SKM-1 treated with dmso at 0.1 percent for 144 hours (cell line): ENCODE measurements at regions not wholly inside any gene's neighbourhood (a gene's known extent, or its start where the extent isn't known, plus 50 kb on each side); places are given as distances from the start of the nearest gene placed in this dataset.
A peak's percentile ranks its signal among the peaks of the same experiment; 100 is the strongest.

ENCODE experiments used
- DNase-seq: peaks from one replicate; lab custom pipeline; 2025; ENCODE audit not compliant: unreplicated experiment; lab: John Stamatoyannopoulos, UW

DNA sequence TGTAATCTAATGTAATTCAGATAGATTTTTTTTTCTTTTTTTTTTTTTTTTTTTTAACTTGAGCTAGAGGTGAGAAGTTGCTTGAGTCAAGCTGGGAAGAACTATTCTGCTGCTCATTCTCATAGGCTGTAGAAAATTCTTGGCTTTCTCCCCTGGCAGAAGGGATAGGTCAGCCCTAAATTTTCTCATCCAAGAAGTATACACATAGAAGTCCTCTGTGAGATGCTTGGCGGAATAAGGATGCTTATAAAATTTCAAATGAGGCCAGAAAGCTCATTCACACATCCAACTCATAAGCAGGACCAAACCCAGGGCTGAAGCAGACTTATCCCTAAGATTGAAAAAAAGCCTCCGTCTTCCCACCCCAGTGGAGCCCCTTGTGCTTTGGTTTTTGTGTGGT is 572.5 kb downstream of the SQOR start:
- no peak for DNase-seq

GRCh38 chr15:46213551-46213950 is 578.7 kb downstream of the SQOR start:
- no peak for DNase-seq

GRCh38 chr15:46222826-46223225 is 588.0 kb downstream of the SQOR start:
- no peak for DNase-seq

DNA sequence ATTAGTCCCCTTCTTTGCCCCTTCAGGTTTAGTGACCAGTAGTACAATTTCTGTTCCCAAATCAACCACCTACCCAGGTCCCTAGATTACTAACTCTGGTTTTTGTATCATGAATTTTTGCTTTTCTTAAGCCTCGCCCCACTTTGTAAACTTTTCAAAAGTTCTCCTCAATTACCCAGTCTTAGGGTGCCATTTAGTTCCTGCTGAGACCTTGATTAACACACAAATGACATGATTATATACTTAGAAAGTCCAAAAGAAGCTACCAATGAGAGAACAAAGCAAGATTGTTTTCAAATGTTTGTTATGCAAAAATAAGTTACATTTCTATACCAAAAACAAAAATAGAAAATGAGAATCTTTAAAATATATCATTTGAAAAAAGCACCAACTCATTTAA is 594.4 kb downstream of the SQOR start:
- no peak for DNase-seq

DNA sequence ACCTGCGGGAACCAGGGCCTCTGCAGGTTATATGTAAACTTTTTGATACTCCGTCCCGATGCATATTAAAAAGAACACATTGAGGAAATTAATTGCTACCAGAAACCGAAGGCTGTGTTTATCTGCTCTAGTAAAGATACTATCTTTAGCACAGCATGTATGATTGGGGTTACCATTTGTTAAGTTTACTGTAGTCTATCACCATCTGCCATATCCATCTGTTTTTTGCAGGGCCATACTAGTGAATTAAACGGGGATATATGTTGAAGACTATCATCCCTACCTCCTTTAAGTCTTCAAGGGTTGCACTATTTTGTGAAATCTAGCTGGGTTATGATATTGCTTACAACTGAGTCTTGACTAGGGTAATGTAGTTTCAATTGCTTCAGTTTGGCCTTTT is 597.0 kb downstream of the SQOR start:
- DNase-seq = no peak

DNA sequence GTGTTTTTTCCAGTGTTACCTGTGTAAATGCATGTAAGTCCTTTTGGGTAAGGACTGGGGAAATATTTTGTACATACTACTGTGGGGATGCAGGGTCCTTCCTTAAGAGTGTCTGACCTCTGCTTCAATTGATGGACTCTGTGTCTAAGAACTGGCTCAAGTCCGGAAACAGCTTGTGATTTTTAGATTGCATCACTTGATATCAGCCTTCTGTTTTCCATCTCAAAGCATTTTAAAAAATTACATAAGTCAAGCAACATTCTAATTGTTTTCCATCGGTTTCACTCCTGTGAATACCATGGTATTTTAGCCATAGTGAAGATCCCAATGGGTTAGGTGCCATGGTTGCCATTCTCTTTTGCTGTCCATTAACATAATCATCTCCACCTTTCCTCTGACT is 597.6 kb downstream of the SQOR start:
- no peak for DNase-seq

GRCh38 chr15:46242935-46243334 is 608.1 kb downstream of the SQOR start:
- DNase-seq = no peak

DNA sequence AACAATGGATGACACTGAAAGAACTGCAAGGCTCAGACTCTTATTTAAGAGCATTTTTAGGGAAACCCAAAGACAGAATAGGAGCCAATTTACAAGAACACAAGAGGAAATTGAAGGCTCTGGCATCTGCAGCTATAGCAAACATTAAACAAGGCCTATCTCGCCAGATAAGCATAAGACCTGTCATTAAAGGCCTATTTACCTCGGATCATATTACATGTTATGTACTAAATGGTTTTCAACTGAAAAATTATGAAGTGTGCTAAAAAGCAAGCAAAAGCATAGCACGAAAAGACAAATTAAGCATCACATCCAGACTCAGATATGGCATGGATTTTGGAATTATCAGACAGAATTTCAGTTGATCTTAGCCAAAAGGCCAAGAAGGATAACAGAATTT is 617.1 kb downstream of the SQOR start:
- no peak for DNase-seq

DNA sequence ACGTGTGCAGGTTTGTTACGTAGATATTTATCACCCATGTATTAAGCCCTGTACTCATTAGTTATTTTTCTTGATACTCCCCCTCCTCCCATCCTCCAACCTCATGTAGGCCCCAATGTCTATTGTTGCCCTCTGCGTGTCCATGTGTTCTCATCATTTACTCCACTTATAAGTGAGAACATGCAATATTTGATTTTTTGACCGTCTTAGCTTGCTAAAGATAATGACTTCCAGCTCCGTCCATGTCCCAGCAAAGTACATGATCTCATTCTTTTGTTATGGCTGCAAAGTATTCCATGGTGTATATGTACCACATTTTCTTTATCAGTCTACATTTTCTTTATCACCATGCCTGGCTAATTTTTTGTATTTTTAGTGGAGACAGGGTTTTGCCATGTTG is 623.2 kb downstream of the SQOR start:
- DNase-seq = no peak

DNA sequence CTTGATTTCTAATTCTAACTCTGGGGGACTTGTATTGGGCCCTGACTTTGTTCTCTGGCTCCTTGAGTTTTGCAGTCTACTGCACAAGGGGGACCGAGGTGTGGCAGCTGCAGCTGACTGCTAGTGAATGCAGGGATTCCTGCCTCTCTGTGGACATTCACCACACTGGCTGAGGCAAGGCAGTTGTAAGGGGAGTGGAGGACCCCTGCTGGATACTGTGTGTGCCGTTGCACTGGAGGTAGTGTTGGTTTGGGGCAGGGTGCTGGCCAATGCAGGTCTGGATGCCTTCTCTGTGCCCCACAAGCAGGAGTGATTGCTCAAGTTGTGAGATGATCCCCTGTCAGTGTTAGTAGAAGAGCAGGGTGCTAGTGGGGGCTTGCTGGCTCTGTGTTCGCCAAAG is 626.1 kb downstream of the SQOR start:
- DNase-seq = no peak

GRCh38 chr15:46265664-46266347 is 631.0 kb downstream of the SQOR start:
- DNase-seq = no peak

DNA sequence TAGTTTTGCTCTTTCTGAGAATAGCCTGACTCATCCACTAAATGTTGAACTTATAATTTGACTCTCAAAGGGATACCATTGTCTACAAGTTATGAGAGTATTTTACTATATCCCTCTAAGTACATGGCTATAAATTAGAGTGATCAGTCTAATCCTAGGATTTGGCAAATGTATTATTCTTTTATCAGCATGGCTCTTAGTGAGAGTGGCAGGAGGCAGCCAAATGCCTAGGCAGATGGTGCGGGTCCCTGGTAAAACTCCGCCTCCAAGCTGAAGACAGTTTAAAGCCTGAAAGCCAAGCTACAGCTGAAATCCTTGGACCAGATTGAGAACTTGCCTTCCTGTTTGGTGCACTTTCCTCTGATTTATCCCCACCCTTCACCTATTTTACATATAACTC is 631.8 kb downstream of the SQOR start:
- DNase-seq = no peak

DNA sequence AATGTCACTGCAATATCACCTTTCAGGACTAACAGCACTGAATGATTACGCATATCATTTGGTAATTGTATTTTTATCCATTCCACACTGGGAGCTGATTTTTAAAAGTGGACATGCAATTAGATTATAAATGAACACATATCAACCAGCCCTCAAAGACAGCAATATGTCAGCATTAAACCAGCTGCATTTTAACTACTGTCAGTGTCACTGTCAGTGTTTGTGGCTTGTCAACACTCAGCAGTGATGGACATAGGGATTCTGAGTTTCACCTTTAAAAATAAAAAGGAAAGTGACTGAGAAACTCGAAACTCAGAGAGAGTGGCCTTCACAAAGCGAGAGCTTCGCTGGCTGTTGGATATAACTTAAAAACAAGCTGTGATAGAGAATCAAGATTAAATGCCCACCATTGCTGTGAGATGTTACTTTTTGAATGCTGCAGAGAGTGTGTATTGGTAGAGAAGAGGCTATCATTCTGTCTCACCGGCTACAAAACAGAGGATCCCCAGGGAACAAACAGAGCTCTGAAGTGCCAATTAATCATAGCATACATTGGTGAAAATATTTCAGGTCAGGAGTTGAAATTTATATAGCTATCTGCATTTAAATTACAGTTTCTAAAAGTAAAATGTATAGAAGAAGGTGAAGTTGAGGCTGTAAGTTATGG is 635.8 kb downstream of the SQOR start:
- no peak for DNase-seq

DNA sequence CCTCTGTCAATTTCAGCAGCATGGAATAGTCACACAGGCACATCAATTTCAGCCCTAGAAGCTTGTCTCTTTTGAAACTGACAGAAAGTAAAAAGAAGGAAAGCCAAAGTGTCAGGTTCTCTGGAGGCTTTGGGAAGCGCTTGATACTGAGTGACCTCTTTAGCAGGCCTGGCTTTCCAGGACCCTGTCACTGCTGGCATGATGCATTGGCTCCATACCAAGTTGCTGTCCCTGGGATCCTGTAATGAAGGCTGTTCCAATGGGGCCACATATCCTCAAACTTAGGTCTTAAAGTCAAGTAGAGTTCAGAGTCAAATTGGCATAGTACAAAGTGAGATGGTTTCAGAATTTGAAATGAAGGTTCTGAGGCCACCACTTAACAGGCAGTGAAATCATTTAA is 640.9 kb downstream of the SQOR start:
- DNase-seq = no peak

GRCh38 chr15:46277451-46277850 is 642.6 kb downstream of the SQOR start:
- no peak for DNase-seq

- no peak for DNase-seq
Measured at GRCh38 chr15:46278062-46278461, 643.2 kb downstream of the SQOR start.

- DNase-seq = no peak
Measured at GRCh38 chr15:46278486-46279090, 643.8 kb downstream of the SQOR start.

DNA sequence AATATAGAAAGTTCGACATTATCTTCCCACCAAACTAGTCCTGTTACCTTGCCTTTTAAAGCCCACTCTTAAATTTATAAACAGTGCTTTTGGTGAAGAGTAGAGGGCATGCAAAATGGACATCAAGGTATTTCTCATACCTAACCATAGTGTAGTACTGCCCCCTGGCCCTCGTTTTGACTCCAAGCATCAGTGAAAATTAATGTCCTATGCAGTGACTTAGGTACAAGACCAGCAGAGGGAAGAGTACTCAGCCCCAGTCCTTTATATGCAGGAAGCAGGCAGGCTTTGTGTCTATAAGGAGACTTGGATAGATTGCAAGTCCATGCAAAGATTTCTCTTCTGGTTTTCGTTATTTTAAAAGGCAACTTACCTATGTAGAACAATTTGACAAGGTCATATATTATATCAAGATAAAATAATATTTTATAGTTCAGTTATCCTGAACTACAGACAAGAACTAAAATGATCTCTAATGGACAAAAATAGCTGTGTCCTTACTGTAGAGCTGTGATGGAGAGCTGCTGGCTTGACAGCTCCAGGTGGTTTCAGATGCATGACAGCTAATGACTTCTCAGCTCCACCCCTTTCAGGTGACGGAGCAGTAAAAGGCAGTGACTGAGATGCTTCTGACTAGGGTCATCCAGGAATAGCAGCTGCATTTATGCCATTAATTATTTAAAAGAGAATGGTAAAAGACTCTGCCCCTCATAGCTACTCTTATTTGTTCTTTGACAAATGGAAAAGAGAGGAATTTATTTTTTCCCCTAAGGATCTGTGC is 646.1 kb downstream of the SQOR start:
- DNase-seq = no peak

DNA sequence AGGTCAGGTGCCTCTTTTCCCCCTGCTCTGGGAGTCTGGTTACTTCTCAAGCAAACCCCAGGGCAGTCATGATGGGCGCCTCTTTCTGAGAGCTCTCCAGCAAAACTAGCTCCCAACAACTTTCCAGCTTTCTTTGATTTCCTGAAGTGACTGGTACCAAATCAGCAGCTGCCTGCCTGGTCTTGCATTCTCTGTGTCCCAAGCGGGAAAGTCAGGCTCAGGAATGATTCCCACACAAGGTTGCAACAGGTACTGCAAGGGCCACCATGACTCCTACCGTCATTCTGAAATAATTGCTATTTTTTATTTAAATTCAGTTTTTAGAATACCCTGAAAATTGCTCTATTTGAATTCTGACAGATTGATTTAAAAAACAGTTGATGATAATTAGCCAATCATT is 658.7 kb downstream of the SQOR start:
- DNase-seq = no peak

DNA sequence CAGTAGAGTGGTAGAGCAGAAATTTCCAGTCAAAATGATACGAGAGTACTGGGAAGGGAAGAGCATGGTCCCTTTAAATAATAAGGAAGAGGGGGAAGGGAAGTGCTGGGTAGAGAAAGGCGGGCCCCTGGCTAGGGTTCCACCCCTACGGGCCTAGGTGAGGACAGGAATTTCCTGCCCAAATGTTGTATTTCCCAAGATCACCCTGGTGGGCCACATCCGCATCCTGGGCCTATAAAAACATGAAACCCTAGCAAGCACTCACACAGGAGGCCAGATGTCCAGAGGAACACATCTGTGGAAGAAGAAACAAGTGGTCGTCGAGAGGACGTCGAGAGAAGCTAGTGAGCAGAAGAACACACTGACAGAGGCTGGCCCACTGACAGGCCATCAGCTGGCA is 661.2 kb downstream of the SQOR start:
- DNase-seq = no peak

- DNase-seq = no peak
Measured at GRCh38 chr15:46296797-46297196, 662.0 kb downstream of the SQOR start.

- DNase-seq = peak; percentile 65
Measured at GRCh38 chr15:46297766-46298165, 662.9 kb downstream of the SQOR start.
